Ovary (tissue), 3 donors: ENCODE measurements at regions not wholly inside any gene's neighbourhood (a gene's known extent, or its start where the extent isn't known, plus 50 kb on each side); places are given as distances from the start of the nearest gene placed in this dataset.

ENCODE experiments used
- EP300 ChIP-seq: sonication (generic); formaldehyde crosslinking; IDR thresholded peaks from one replicate; pipeline ENCODE4 v1.6.1; 2017; ENCODE audit warnings: antibody characterized with exemption
- TF ChIP-seq, protein P1 (sequence below), 3 donors: fragments of 450-650 bp in 2 of 3; fragments of 200-600 bp in 1 of 3; IDR thresholded peaks; one replicate each; pipeline versions ENCODE4 v1.5.1 to v1.8.0; 2016 to 2022; ENCODE audit warnings: antibody characterized with exemption in 3 of 3, mild to moderate bottlenecking in 1 of 3
- donor health status: DM: no; HTN: no; CAD: no.

DNA sequence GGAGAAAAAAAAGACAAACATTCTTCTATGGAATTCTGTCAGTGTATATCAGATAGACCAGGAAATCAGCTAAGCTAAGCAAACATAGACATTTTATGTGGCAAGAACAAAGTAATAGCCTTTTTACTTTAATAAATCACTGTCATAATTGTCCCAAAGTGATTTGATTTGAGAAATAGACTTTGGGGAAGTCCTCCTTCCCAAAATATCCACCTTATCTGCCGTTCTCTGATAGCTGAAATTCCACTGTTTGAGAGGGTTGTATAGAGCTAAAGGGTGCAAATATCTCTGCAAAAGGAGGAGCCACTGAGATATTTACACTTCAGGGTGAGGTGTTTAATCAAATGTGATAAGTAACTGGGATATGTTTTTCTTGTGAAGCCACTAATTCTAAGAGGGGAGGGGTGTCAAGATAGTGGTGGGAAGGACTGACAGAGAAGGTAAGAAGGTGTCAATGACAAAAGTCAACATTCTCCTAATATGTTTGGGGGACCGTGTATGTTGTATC is 544.4 kb upstream of the JAG1 start:
- TF ChIP-seq, protein P1, sequence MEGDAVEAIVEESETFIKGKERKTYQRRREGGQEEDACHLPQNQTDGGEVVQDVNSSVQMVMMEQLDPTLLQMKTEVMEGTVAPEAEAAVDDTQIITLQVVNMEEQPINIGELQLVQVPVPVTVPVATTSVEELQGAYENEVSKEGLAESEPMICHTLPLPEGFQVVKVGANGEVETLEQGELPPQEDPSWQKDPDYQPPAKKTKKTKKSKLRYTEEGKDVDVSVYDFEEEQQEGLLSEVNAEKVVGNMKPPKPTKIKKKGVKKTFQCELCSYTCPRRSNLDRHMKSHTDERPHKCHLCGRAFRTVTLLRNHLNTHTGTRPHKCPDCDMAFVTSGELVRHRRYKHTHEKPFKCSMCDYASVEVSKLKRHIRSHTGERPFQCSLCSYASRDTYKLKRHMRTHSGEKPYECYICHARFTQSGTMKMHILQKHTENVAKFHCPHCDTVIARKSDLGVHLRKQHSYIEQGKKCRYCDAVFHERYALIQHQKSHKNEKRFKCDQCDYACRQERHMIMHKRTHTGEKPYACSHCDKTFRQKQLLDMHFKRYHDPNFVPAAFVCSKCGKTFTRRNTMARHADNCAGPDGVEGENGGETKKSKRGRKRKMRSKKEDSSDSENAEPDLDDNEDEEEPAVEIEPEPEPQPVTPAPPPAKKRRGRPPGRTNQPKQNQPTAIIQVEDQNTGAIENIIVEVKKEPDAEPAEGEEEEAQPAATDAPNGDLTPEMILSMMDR (IDR thresholded peaks at IDR 0.05), result no peak
- no peak for TF ChIP-seq EP300
